CD1c-positive myeloid dendritic cell (primary cell): ENCODE measurements at regions not wholly inside any gene's neighbourhood (a gene's known extent, or its start where the extent isn't known, plus 50 kb on each side); places are given as distances from the start of the nearest gene placed in this dataset.
A peak's percentile ranks its signal among the peaks of the same experiment; 100 is the strongest.
"Not testable (repeated sequence)": the region's sequence is repeated elsewhere in the genome, so short reads cannot be mapped to it uniquely, and the experiment has no call there.

Experiments
- DNase-seq: peaks from one replicate; pipeline ENCODE4 v3.0.0-alpha.2; 2016; ENCODE audit errors: extremely low spot score

GRCh38 chr13:52324831-52325230, 81.1 kb downstream of the THSD1 start:
- not testable (repeated sequence) for DNase-seq

GRCh38 chr13:52319876-52320275, 86.1 kb downstream of the THSD1 start:
- DNase-seq: no peak

GRCh38 chr13:52309833-52310232, 96.1 kb downstream of the THSD1 start:
- not testable (repeated sequence) for DNase-seq

- not testable (repeated sequence) for DNase-seq
These were observed 99.6 kb downstream of the THSD1 start for GRCh38 chr13:52306336-52306735.

- not testable (repeated sequence) for DNase-seq
These were observed 102.9 kb downstream of the THSD1 start for GRCh38 chr13:52303098-52303497.

GRCh38 chr13:52302688-52303087, 103.3 kb downstream of the THSD1 start:
- DNase-seq: not testable (repeated sequence)

- DNase-seq: not testable (repeated sequence)
These were observed 104.1 kb downstream of the THSD1 start for GRCh38 chr13:52301810-52302400.

GRCh38 chr13:52298079-52298661, 107.8 kb downstream of the THSD1 start:
- DNase-seq: not testable (repeated sequence)

GRCh38 chr13:52288891-52289290, 117.1 kb downstream of the THSD1 start:
- not testable (repeated sequence) for DNase-seq

GRCh38 chr13:52281387-52281786, 122.0 kb upstream of the NEK3 start:
- DNase-seq: not testable (repeated sequence)

- DNase-seq: not testable (repeated sequence)
These were observed 120.0 kb upstream of the NEK3 start for GRCh38 chr13:52279408-52279807.

GRCh38 chr13:52254299-52254698, 94.9 kb upstream of the NEK3 start:
- not testable (repeated sequence) for DNase-seq

- not testable (repeated sequence) for DNase-seq
These were observed 81.4 kb upstream of the NEK3 start for GRCh38 chr13:52240752-52241151.

- peak; percentile 69 for DNase-seq
These were observed 76.7 kb upstream of the NEK3 start for GRCh38 chr13:52235900-52236595.

GRCh38 chr13:52234928-52235327, 75.5 kb upstream of the NEK3 start:
- DNase-seq: not testable (repeated sequence)

GRCh38 chr13:52223063-52223462, 63.7 kb upstream of the NEK3 start:
- not testable (repeated sequence) for DNase-seq

- not testable (repeated sequence) for DNase-seq
These were observed 54.5 kb upstream of the NEK3 start for GRCh38 chr13:52213920-52214319.

- DNase-seq: not testable (repeated sequence)
These were observed 53.5 kb upstream of the NEK3 start for GRCh38 chr13:52212886-52213285.

GRCh38 chr13:52211416-52211776, 52.0 kb upstream of the NEK3 start:
- DNase-seq: not testable (repeated sequence)

GRCh38 chr13:52210564-52211415, 51.4 kb upstream of the NEK3 start:
- DNase-seq: not testable (repeated sequence)
